AG04449 (cell line): ENCODE measurements at regions not wholly inside any gene's neighbourhood (a gene's known extent, or its start where the extent isn't known, plus 50 kb on each side); places are given as distances from the start of the nearest gene placed in this dataset.

Source experiments
- CTCF ChIA-PET: fragments of 350-600 bp; formaldehyde crosslinking; extraction: SDS; loops from one replicate; lab custom pipeline; 2021; ENCODE audit warnings: antibody characterized with exemption; lab: Yijun Ruan, JAX
- POLR2A ChIA-PET: fragments of 400-600, 350-600 bp; formaldehyde crosslinking; extraction: SDS; loops from one replicate; lab custom pipeline; 2020; ENCODE audit warnings: antibody characterized with exemption, inconsistent platforms; lab: Yijun Ruan, JAX
- DNase-seq: peaks from one replicate; pipeline ENCODE4 v3.0.0-alpha.2; 2010; ENCODE audit warnings: low read depth, low spot score
- H3K4me3 ChIP-seq: 2 replicates; pipeline ENCODE4 v1.5.1; 2011; ENCODE audit warnings: low read depth, mild to moderate bottlenecking, control low read depth, low read length
- TF ChIP-seq, protein P1 (sequence below): IDR thresholded peaks from one replicate; pipeline ENCODE4 v1.5.1; 2011; ENCODE audit warnings: mild to moderate bottlenecking, moderate library complexity, low read length, control low read depth, inconsistent platforms; ENCODE audit not compliant: insufficient read depth; ENCODE audit errors: missing control alignments

DNA sequence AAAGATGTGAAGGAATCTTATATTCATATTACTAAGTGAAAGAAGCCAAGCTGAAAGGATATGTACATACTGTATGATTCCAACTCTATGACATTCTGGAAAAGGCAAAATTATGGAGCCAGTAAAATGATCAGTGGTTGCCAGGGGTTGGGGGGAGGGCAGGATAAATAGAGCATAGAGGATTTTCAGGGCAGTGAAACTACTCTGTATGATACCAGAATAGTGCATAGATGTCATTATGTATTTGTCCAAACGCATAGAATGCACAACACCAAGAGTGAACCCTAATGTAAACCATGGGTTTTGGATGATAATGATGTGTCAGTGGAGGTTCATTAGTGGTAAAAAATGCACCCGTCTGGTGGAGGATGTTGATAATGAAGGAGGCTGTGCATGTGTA lies 71.0 kb upstream of the ZNF423 start:
- ChIA-PET POLR2A (no interaction called here), CTCF (interaction anchor here (0.5 kb wide), 1 partner anchor 331 kb away, joined by 3 read pairs; no protein-coding TSS in a partner anchor)
- DNase-seq: no peak
- no peak overlapping the region for H3K4me3 ChIP-seq
- TF ChIP-seq, protein P1, sequence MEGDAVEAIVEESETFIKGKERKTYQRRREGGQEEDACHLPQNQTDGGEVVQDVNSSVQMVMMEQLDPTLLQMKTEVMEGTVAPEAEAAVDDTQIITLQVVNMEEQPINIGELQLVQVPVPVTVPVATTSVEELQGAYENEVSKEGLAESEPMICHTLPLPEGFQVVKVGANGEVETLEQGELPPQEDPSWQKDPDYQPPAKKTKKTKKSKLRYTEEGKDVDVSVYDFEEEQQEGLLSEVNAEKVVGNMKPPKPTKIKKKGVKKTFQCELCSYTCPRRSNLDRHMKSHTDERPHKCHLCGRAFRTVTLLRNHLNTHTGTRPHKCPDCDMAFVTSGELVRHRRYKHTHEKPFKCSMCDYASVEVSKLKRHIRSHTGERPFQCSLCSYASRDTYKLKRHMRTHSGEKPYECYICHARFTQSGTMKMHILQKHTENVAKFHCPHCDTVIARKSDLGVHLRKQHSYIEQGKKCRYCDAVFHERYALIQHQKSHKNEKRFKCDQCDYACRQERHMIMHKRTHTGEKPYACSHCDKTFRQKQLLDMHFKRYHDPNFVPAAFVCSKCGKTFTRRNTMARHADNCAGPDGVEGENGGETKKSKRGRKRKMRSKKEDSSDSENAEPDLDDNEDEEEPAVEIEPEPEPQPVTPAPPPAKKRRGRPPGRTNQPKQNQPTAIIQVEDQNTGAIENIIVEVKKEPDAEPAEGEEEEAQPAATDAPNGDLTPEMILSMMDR: no peak

- DNase-seq: no peak
- TF ChIP-seq, protein P1: no peak
- H3K4me3 ChIP-seq: no peak overlapping the region
- POLR2A ChIA-PET: no interaction called here
- CTCF ChIA-PET: no interaction called here
These were observed 72.5 kb upstream of the ZNF423 start for GRCh38 chr16:49928176-49929041.

- TF ChIP-seq, protein P1: no peak
- ChIA-PET POLR2A (no interaction called here), CTCF (no interaction called here)
These were observed 73.7 kb upstream of the ZNF423 start for GRCh38 chr16:49929626-49930025.

GRCh38 chr16:49930841-49931240 lies 74.9 kb upstream of the ZNF423 start:
- TF ChIP-seq, protein P1: no peak
- no peak for DNase-seq
- no peak overlapping the region for H3K4me3 ChIP-seq
- CTCF ChIA-PET: interaction anchor here (1.0 kb wide), 1 partner anchor 9 kb away, joined by 3 read pairs; no protein-coding TSS in a partner anchor
- POLR2A ChIA-PET: no interaction called here

More at GRCh38 chr16:49929626-49930025, 73.7 kb upstream of the ZNF423 start:
- DNase-seq: no peak
- no peak overlapping the region for H3K4me3 ChIP-seq

- ChIA-PET CTCF (no interaction called here), POLR2A (no interaction called here)
- no peak overlapping the region for H3K4me3 ChIP-seq
- DNase-seq: no peak
- TF ChIP-seq, protein P1: no peak
These were observed 75.4 kb upstream of the ZNF423 start for GRCh38 chr16:49931266-49931665.

DNA sequence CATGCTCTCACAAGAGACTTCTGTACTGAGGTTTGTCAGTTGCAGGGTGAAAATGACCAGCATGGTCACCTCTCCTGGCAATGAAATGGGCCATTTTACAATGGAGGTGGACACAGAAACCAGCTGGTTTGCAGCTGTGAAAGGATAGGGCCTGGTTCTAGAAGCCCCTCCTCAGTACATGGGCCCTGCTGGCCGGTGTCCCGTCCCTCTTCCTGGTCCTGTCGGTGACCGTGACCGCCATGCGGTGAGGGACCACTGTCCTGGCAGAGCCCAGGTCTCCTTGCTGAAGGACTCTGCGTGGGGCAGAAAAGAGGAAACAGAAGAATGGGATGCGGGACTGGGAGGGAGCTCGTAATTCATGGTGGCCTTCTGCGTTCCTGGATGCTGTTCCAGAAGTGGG lies 76.0 kb upstream of the ZNF423 start:
- no peak overlapping the region for H3K4me3 ChIP-seq
- TF ChIP-seq, protein P1: no peak
- POLR2A ChIA-PET: no interaction called here
- DNase-seq: no peak
- CTCF ChIA-PET: no interaction called here
